HepG2 (cell line): ENCODE measurements at regions not wholly inside any gene's neighbourhood (a gene's known extent, or its start where the extent isn't known, plus 50 kb on each side); places are given as distances from the start of the nearest gene placed in this dataset.

Experiments
- ATAC-seq: fragments of 200-7000 bp; cut with Tn5 transposase; 3 replicates; pipeline ENCODE4 v1.9.1; 2020; ENCODE audit warnings: mild to moderate bottlenecking, moderate library complexity
- BruUV-seq: library from RNA; stranded (reverse); fragments of 400-500 nt; replicated peaks from 2 replicates; lab custom pipeline; 2021; lab: Mats Ljungman, UMichigan
- CTCF ChIA-PET: fragments of 300-600 bp; formaldehyde crosslinking; extraction: SDS; loops from one replicate; lab custom pipeline; 2021; ENCODE audit warnings: low total read pairs, inconsistent platforms, low intra/inter-chr PET ratio; lab: Yijun Ruan, JAX
- POLR2A ChIA-PET: fragments of 350-600 bp; sonication (Branson Sonifier 250); formaldehyde crosslinking; loops from one replicate; lab custom pipeline; 2020; ENCODE audit warnings: antibody characterized with exemption, inconsistent platforms; lab: Yijun Ruan, JAX
- DNase-seq: peaks from one replicate; pipeline ENCODE4 v3.0.0-alpha.2; 2015; ENCODE audit warnings: low spot score
- FAIRE-seq: peaks from 3 replicates; lab custom pipeline; 2011; peaks lifted over from hg19 to GRCh38; lab: Jason Lieb, UNC
- H2AFZ ChIP-seq: one replicate; pipeline ENCODE4 v1.6.1; 2011; ENCODE audit warnings: low read length, inconsistent platforms
- H3K27ac ChIP-seq: fragments of 300-600 bp; 3 replicates; pipeline ENCODE4 v1.8.0; 2011; ENCODE audit warnings: mixed run types, mild to moderate bottlenecking, mixed read lengths, low read length, inconsistent platforms; ENCODE audit not compliant: insufficient read depth; ENCODE audit errors: extremely low read length
- H3K27me3 ChIP-seq, 2 experiments: fragments of 200-600 bp in 1 of 2; 2 replicates in 1 of 2; 3 replicates in 1 of 2; pipeline versions ENCODE4 v1.6.0 to v1.8.0; 2011; ENCODE audit warnings: low read length in 2 of 2, mild to moderate bottlenecking in 2 of 2, moderate library complexity in 2 of 2, inconsistent platforms in 1 of 2; ENCODE audit not compliant: insufficient read depth in 2 of 2, control insufficient read depth in 1 of 2
- H3K36me3 ChIP-seq, 2 experiments: fragments of 200-600 bp in 1 of 2; replicated peaks in 1 of 2; 2 replicates in 1 of 2; 3 replicates in 1 of 2; pipeline versions ENCODE4 v1.5.1 to v1.8.0; 2011; ENCODE audit warnings: low read length in 2 of 2, inconsistent platforms in 1 of 2; ENCODE audit not compliant: insufficient read depth in 2 of 2, control insufficient read depth in 1 of 2
- H3K4me1 ChIP-seq: 2 replicates; pipeline ENCODE4 v1.5.1; 2012; ENCODE audit warnings: low read length, inconsistent platforms; ENCODE audit not compliant: insufficient read depth
- H3K4me2 ChIP-seq: 2 replicates; pipeline ENCODE4 v1.6.0; 2011; ENCODE audit warnings: low read depth, low read length, inconsistent platforms
- H3K4me3 ChIP-seq, 3 experiments: fragments of 200-600 bp in 1 of 3; sonication (generic), shearing (Covaris generic) in 1 of 3; replicated peaks in 1 of 3; 2 replicates each; pipeline ENCODE4 v1.5.1; 2011 to 2016; ENCODE audit warnings: low read length in 3 of 3, inconsistent platforms in 2 of 3, low read depth in 2 of 3, mild to moderate bottlenecking in 2 of 3, control low read depth in 1 of 3, mixed read lengths in 1 of 3; ENCODE audit not compliant: insufficient read depth in 1 of 3
- H3K79me2 ChIP-seq: one replicate; pipeline ENCODE4 v1.6.1; 2011; ENCODE audit warnings: low read length, inconsistent platforms; ENCODE audit not compliant: insufficient read depth
- H3K9ac ChIP-seq: 2 replicates; pipeline ENCODE4 v1.6.0; 2011; ENCODE audit warnings: mild to moderate bottlenecking, low read depth, low read length, inconsistent platforms; ENCODE audit not compliant: insufficient read depth
- H3K9me3 ChIP-seq: 2 replicates; pipeline ENCODE4 v1.5.1; 2012; ENCODE audit warnings: mild to moderate bottlenecking, low read length
- H4K20me1 ChIP-seq: 2 replicates; pipeline ENCODE4 v1.6.0; 2011; ENCODE audit warnings: inconsistent platforms, mild to moderate bottlenecking, low read length, moderate library complexity; ENCODE audit not compliant: insufficient read depth
- ETV5 ChIP-seq: IDR thresholded peaks from 2 replicates; pipeline ENCODE4 v1.6.1; 2018; ENCODE audit warnings: missing biosample characterization, missing genetic modification reagents, inconsistent platforms, borderline replicate concordance
- IKZF4 ChIP-seq: sonication (generic); formaldehyde crosslinking; IDR thresholded peaks from 2 replicates; pipeline ENCODE4 v1.5.1; 2020; ENCODE audit warnings: borderline replicate concordance, mild to moderate bottlenecking, low read depth, missing genetic modification reagents; ENCODE audit errors: not compliant biosample characterization
- KMT2B ChIP-seq: IDR thresholded peaks from 2 replicates; pipeline ENCODE4 v1.6.1; 2016; ENCODE audit warnings: missing genetic modification reagents, missing compliant biosample characterization
- PTBP1 ChIP-seq: fragments of 200-400 bp; formaldehyde crosslinking; IDR thresholded peaks from 2 replicates; pipeline ENCODE4 v1.6.1; 2018; ENCODE audit warnings: low read length, low read depth; ENCODE audit not compliant: poor library complexity, severe bottlenecking
- RAD51 ChIP-seq: fragments of 450-650 bp; IDR thresholded peaks from 2 replicates; pipeline ENCODE4 v1.6.1; 2016; ENCODE audit warnings: borderline replicate concordance
- TEAD3 ChIP-seq: optimal IDR thresholded peaks from 2 replicates; pipeline ENCODE3; 2016; ENCODE audit warnings: borderline replicate concordance
- ZNF207 ChIP-seq: fragments of 450-650 bp; IDR thresholded peaks from 2 replicates; pipeline ENCODE4 v1.6.1; 2016; ENCODE audit warnings: antibody characterized with exemption, borderline replicate concordance
- ZNF230 ChIP-seq: sonication (generic); formaldehyde crosslinking; IDR thresholded peaks from 2 replicates; pipeline ENCODE4 v1.4.0; 2020; ENCODE audit warnings: mild to moderate bottlenecking, missing genetic modification reagents
- ZNF550 ChIP-seq: sonication (generic); formaldehyde crosslinking; IDR thresholded peaks from 2 replicates; pipeline ENCODE4 v1.4.0; 2020; ENCODE audit warnings: mild to moderate bottlenecking, missing genetic modification reagents, borderline replicate concordance
- ZNF7 ChIP-seq: IDR thresholded peaks from 2 replicates; pipeline ENCODE4 v1.6.1; 2016; ENCODE audit warnings: missing biosample characterization, missing genetic modification reagents
- WGBS: methylation state at CpG from one replicate; pipeline ENCODE4 v1.1.6; 2017; ENCODE audit warnings: low lambda C conversion rate; 5-methylcytosine and 5-hydroxymethylcytosine counted together
- in situ Hi-C: cut with HindIII; loops from 2 replicates; pipeline ENCODE4 v1.10.0; 2017; ENCODE audit warnings: low pct_unique_long_range_greater_than_20kb; ENCODE audit not compliant: extremely low pct_ligation_motif_present
- intact Hi-C: fragments of 100-400 bp; cut with micrococcal nuclease; formaldehyde crosslinking; loops from one replicate; pipeline ENCODE4 v1.10.0; 2022; ENCODE audit not compliant: unreplicated experiment
- TF ChIP-seq, protein P1 (sequence below), 2 experiments: sonication (generic) in 1 of 2; formaldehyde crosslinking in 1 of 2; IDR thresholded peaks; 2 replicates each; pipeline versions ENCODE4 v1.6.1 to v1.9.0; 2014 to 2022; ENCODE audit warnings: antibody characterized with exemption in 1 of 2, borderline replicate concordance in 1 of 2, inconsistent platforms in 1 of 2, low read depth in 1 of 2, missing genetic modification reagents in 1 of 2
- TF ChIP-seq, protein P2 (sequence below): sonication (generic); formaldehyde crosslinking; IDR thresholded peaks from 2 replicates; pipeline ENCODE4 v1.8.1; 2023; ENCODE audit warnings: mild to moderate bottlenecking, missing genetic modification reagents
- TF ChIP-seq, protein P3 (sequence below): sonication (generic); formaldehyde crosslinking; conservative IDR thresholded peaks from 2 replicates; pipeline ENCODE4 v1.5.0; 2020; ENCODE audit warnings: missing genetic modification reagents

DNA sequence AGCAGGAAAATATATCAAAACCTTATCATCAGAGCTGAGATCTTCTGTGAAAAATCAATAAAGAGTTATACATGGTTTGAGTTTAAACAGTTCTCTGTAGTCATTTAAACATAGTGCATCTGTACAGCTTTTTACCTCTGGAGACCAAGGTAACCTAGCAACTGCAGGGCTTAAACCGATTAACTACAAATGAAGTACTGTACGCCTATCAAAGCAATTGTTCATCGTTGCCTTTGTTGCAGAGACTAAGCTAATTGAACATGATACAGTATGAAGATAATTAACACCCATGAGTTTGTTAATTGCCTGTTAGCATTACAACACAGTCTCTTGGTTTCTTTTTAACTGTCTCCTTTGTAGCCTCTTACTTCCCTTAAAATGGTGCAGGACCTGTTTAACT lies 147.9 kb downstream of the LNPK start:
- H3K4me2 ChIP-seq, result no peak overlapping the region
- CTCF ChIA-PET, result no interaction called here
- DNase-seq, result no peak
- H3K4me1 ChIP-seq, result no peaks in the 10 kb centered on the region
- no peaks in the 10 kb centered on the region for H3K36me3 ChIP-seq
- TF ChIP-seq IKZF4 (CRISPR knock-in tag) (no peak), ZNF7 (CRISPR knock-in tag) (no peak), KMT2B (CRISPR knock-in tag) (no peak), ZNF207 (no peak), TEAD3 (CRISPR knock-in tag) (no peak), ZNF230 (CRISPR knock-in tag) (no peak), RAD51 (no peak), ZNF550 (CRISPR knock-in tag) (no peak), PTBP1 (no peak), ETV5 (no peak)
- TF ChIP-seq, protein P1, sequence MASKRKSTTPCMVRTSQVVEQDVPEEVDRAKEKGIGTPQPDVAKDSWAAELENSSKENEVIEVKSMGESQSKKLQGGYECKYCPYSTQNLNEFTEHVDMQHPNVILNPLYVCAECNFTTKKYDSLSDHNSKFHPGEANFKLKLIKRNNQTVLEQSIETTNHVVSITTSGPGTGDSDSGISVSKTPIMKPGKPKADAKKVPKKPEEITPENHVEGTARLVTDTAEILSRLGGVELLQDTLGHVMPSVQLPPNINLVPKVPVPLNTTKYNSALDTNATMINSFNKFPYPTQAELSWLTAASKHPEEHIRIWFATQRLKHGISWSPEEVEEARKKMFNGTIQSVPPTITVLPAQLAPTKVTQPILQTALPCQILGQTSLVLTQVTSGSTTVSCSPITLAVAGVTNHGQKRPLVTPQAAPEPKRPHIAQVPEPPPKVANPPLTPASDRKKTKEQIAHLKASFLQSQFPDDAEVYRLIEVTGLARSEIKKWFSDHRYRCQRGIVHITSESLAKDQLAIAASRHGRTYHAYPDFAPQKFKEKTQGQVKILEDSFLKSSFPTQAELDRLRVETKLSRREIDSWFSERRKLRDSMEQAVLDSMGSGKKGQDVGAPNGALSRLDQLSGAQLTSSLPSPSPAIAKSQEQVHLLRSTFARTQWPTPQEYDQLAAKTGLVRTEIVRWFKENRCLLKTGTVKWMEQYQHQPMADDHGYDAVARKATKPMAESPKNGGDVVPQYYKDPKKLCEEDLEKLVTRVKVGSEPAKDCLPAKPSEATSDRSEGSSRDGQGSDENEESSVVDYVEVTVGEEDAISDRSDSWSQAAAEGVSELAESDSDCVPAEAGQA (IDR thresholded peaks at IDR 0.05; ENCODE audit: low read depth), result no peak
- TF ChIP-seq, protein P1 (CRISPR knock-in tag; IDR thresholded peaks at IDR 0.05; ENCODE audit: borderline replicate concordance), result no peak
- TF ChIP-seq, protein P2, sequence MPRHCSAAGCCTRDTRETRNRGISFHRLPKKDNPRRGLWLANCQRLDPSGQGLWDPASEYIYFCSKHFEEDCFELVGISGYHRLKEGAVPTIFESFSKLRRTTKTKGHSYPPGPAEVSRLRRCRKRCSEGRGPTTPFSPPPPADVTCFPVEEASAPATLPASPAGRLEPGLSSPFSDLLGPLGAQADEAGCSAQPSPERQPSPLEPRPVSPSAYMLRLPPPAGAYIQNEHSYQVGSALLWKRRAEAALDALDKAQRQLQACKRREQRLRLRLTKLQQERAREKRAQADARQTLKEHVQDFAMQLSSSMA (CRISPR knock-in tag), result no peak
- TF ChIP-seq, protein P3, sequence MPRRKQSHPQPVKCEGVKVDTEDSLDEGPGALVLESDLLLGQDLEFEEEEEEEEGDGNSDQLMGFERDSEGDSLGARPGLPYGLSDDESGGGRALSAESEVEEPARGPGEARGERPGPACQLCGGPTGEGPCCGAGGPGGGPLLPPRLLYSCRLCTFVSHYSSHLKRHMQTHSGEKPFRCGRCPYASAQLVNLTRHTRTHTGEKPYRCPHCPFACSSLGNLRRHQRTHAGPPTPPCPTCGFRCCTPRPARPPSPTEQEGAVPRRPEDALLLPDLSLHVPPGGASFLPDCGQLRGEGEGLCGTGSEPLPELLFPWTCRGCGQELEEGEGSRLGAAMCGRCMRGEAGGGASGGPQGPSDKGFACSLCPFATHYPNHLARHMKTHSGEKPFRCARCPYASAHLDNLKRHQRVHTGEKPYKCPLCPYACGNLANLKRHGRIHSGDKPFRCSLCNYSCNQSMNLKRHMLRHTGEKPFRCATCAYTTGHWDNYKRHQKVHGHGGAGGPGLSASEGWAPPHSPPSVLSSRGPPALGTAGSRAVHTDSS (CRISPR knock-in tag), result no peak
- no peak overlapping the region for H3K9ac ChIP-seq
- H4K20me1 ChIP-seq, result no peaks in the 10 kb centered on the region
- no peak overlapping the region for H2AFZ ChIP-seq
- no peak for FAIRE-seq
- no peak overlapping the region for H3K4me3 ChIP-seq
- H3K79me2 ChIP-seq, result no peaks in the 10 kb centered on the region
- 0 out of 5 replicates have a peak, but pooled peaks cover 0 to 5% of the 10 kb centered on the region in 2 experiments for H3K27me3 ChIP-seq
- BruUV-seq, result no TSS peak
- no peak overlapping the region for H3K27ac ChIP-seq
- no peak for ATAC-seq
- intact Hi-C loops, result no loop called here
- 14% methylated on average over 3 of the region's 3 CpGs for WGBS
- POLR2A ChIA-PET, result no interaction called here
- in situ Hi-C loops, result no loop called here
- no peaks in the 10 kb centered on the region for H3K9me3 ChIP-seq
